GM19468 (cell line): ENCODE measurements at regions not wholly inside any gene's neighbourhood (a gene's known extent, or its start where the extent isn't known, plus 50 kb on each side); places are given as distances from the start of the nearest gene placed in this dataset.
"Not testable (repeated sequence)": the region's sequence is repeated elsewhere in the genome, so short reads cannot be mapped to it uniquely, and the experiment has no call there.

ENCODE experiments used
- ATAC-seq: cut with Tn5 transposase; IDR thresholded peaks from one replicate; pipeline ENCODE4 v1.9.1; 2021; ENCODE audit warnings: mild to moderate bottlenecking, moderate library complexity, moderate number of reproducible peaks; ENCODE audit not compliant: unreplicated experiment; ENCODE audit errors: extremely low read depth

- no peak for ATAC-seq
Observed at GRCh38 chr10:10727812-10728211, 289.9 kb upstream of the CELF2 start.

- no peak for ATAC-seq
Observed at GRCh38 chr10:10730471-10731043, 287.1 kb upstream of the CELF2 start.

- no peak for ATAC-seq
Observed at GRCh38 chr10:10731366-10731765, 286.3 kb upstream of the CELF2 start.

- ATAC-seq: no peak
Observed at GRCh38 chr10:10734356-10735064, 283.2 kb upstream of the CELF2 start.

- no peak for ATAC-seq
Observed at GRCh38 chr10:10745291-10745690, 272.4 kb upstream of the CELF2 start.

- no peak for ATAC-seq
Observed at GRCh38 chr10:10755490-10755889, 262.2 kb upstream of the CELF2 start.

- ATAC-seq: no peak
Observed at GRCh38 chr10:10758306-10758705, 259.4 kb upstream of the CELF2 start.

- not testable (repeated sequence) for ATAC-seq
Observed at GRCh38 chr10:10759806-10760205, 257.9 kb upstream of the CELF2 start.

GRCh38 chr10:10765017-10765416, 252.7 kb upstream of the CELF2 start:
- no peak for ATAC-seq

GRCh38 chr10:10772411-10772810, 245.3 kb upstream of the CELF2 start:
- ATAC-seq: no peak

GRCh38 chr10:10772874-10773508, 244.7 kb upstream of the CELF2 start:
- no peak for ATAC-seq

- ATAC-seq: no peak
Observed at GRCh38 chr10:10774416-10774815, 243.3 kb upstream of the CELF2 start.

GRCh38 chr10:10776363-10776762, 241.3 kb upstream of the CELF2 start:
- no peak for ATAC-seq

- ATAC-seq: no peak
Observed at GRCh38 chr10:10777279-10777678, 240.4 kb upstream of the CELF2 start.

- no peak for ATAC-seq
Observed at GRCh38 chr10:10777723-10778122, 239.9 kb upstream of the CELF2 start.

- no peak for ATAC-seq
Observed at GRCh38 chr10:10778959-10779358, 238.7 kb upstream of the CELF2 start.

GRCh38 chr10:10779511-10779910, 238.2 kb upstream of the CELF2 start:
- ATAC-seq: no peak

GRCh38 chr10:10780746-10781145, 236.9 kb upstream of the CELF2 start:
- ATAC-seq: no peak

GRCh38 chr10:10782603-10783002, 235.1 kb upstream of the CELF2 start:
- no peak for ATAC-seq

GRCh38 chr10:10785627-10786026, 232.0 kb upstream of the CELF2 start:
- no peak for ATAC-seq
